Tibial nerve (tissue), 4 donors: ENCODE measurements at regions not wholly inside any gene's neighbourhood (a gene's known extent, or its start where the extent isn't known, plus 50 kb on each side); places are given as distances from the start of the nearest gene placed in this dataset.
"Not testable (repeated sequence)": the region's sequence is repeated elsewhere in the genome, so short reads cannot be mapped to it uniquely, and the experiment has no call there.

ENCODE experiments used
- CTCF ChIP-seq, 5 experiments: fragments of 200-600 bp in 3 of 5; fragments of 450-650 bp in 2 of 5; sonication (generic) in 3 of 5; IDR thresholded peaks; one replicate each; pipeline ENCODE4 v1.5.1; 2016 to 2019; ENCODE audit warnings: antibody characterized with exemption in 5 of 5, mild to moderate bottlenecking in 3 of 5, moderate library complexity in 2 of 5
- EP300 ChIP-seq, 2 donors: sonication (generic); formaldehyde crosslinking; IDR thresholded peaks; one replicate each; pipeline ENCODE4 v1.6.1; 2017; ENCODE audit warnings: antibody characterized with exemption in 2 of 2, mild to moderate bottlenecking in 1 of 2
- POLR2A ChIP-seq, 2 donors: fragments of 450-650 bp; IDR thresholded peaks; one replicate each; pipeline ENCODE4 v1.6.1; 2017; ENCODE audit warnings: antibody characterized with exemption in 2 of 2, mild to moderate bottlenecking in 2 of 2, moderate library complexity in 2 of 2

DNA sequence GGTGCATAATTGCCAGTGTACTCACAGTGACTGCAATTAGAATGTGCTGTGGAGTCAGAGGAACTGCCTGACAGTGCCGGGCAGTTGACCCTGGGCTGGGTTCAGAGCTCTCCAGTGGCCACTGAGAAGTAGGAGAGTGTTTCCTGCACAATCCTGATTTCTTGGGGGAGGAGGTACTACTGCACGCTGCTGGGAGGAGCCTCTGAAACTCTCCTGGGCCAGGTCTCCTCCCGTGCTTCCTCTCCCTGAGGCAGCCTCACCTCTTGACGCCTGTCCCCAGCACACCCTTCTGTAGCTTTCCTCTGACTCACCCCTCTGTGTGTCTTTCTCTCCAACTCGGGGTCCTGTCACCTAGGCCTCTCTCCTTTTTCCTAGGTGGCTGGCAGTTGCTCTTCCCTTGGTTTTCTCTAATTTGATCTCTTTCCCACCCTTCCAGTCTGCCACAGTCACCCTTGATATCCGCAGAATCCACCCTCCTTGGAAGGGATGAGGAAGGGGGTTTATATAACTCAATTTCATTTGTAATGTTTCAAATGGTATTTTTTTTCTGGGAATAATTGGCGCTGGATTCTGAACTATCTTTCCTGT, 264.7 kb upstream of the PLGLB2 start:
- not testable (repeated sequence) for TF ChIP-seq CTCF, POLR2A, EP300 (IDR thresholded peaks at IDR 0.05)
